OCI-LY1 (cell line): ENCODE measurements at regions not wholly inside any gene's neighbourhood (a gene's known extent, or its start where the extent isn't known, plus 50 kb on each side); places are given as distances from the start of the nearest gene placed in this dataset.

Experiments used
- H2AFZ ChIP-seq: fragments of 200-600 bp; sonication (generic), shearing (Covaris generic); 2 replicates; pipeline ENCODE4 v1.6.0; 2014; ENCODE audit warnings: antibody characterized with exemption, mild to moderate bottlenecking, low read length
- H3F3A ChIP-seq: fragments of 200-600 bp; sonication (generic), shearing (Covaris generic); 2 replicates; pipeline ENCODE4 v1.6.0; 2014; ENCODE audit warnings: mild to moderate bottlenecking, antibody characterized with exemption, low read length, moderate library complexity; ENCODE audit not compliant: insufficient read depth
- H3K27ac ChIP-seq: fragments of 200-600 bp; sonication (generic); 2 replicates; pipeline ENCODE4 v1.5.1; 2014; ENCODE audit warnings: low read length, mixed run types, mild to moderate bottlenecking, low read depth; ENCODE audit not compliant: poor library complexity, severe bottlenecking
- H3K27me3 ChIP-seq: fragments of 200-600 bp; sonication (generic); 2 replicates; pipeline ENCODE4 v1.6.0; 2014; ENCODE audit warnings: antibody characterized with exemption, mild to moderate bottlenecking, low read length, moderate library complexity; ENCODE audit not compliant: insufficient read depth
- H3K36me3 ChIP-seq: fragments of 200-600 bp; sonication (generic); 2 replicates; pipeline ENCODE4 v1.6.1; 2014; ENCODE audit warnings: mild to moderate bottlenecking, antibody characterized with exemption, low read length, moderate library complexity, mixed read lengths; ENCODE audit not compliant: insufficient read depth
- H3K4me1 ChIP-seq: fragments of 200-600 bp; sonication (generic); 2 replicates; pipeline ENCODE4 v1.5.1; 2014; ENCODE audit warnings: mild to moderate bottlenecking, low read length, moderate library complexity; ENCODE audit not compliant: insufficient read depth, severe bottlenecking
- H3K4me2 ChIP-seq: fragments of 200-600 bp; sonication (generic), shearing (Covaris generic); 2 replicates; pipeline ENCODE4 v1.6.1; 2014; ENCODE audit warnings: low read length
- H3K4me3 ChIP-seq: fragments of 200-600 bp; sonication (generic); 2 replicates; pipeline ENCODE4 v1.5.1; 2014; ENCODE audit warnings: low read length, low read depth, mild to moderate bottlenecking, mixed read lengths; ENCODE audit not compliant: poor library complexity, severe bottlenecking
- H3K79me2 ChIP-seq: fragments of 200-600 bp; shearing (Covaris generic); 2 replicates; pipeline ENCODE4 v1.6.1; 2016; ENCODE audit warnings: mixed run types, low read length, mixed read lengths; ENCODE audit not compliant: insufficient read depth
- H3K9ac ChIP-seq: fragments of 200-600 bp; sonication (generic), shearing (Covaris generic); 2 replicates; pipeline ENCODE4 v1.6.1; 2014; ENCODE audit warnings: mild to moderate bottlenecking, low read length, mixed read lengths
- H3K9me2 ChIP-seq: fragments of 200-600 bp; sonication (generic), shearing (Covaris generic); 2 replicates; pipeline ENCODE4 v1.6.1; 2014; ENCODE audit warnings: low read depth, mild to moderate bottlenecking, low read length, mixed read lengths
- H3K9me3 ChIP-seq: fragments of 200-600 bp; shearing (Covaris generic); 2 replicates; pipeline ENCODE4 v1.6.1; 2014; ENCODE audit warnings: low read length, mixed read lengths
- H4K20me1 ChIP-seq: fragments of 200-600 bp; sonication (generic), shearing (Covaris generic); 2 replicates; pipeline ENCODE4 v1.6.0; 2016; ENCODE audit warnings: mild to moderate bottlenecking, low read length; ENCODE audit not compliant: insufficient read depth
- CTCF ChIP-seq: fragments of 200-600 bp; sonication (generic), shearing (Covaris generic); IDR thresholded peaks from 2 replicates; pipeline ENCODE4 v1.5.1; 2017; ENCODE audit warnings: mild to moderate bottlenecking, antibody characterized with exemption, low read length, moderate library complexity, mixed read lengths
- EZH2 ChIP-seq: fragments of 200-600 bp; sonication (generic), shearing (Covaris generic); IDR thresholded peaks from 2 replicates; pipeline ENCODE4 v1.8.0; 2017; ENCODE audit warnings: borderline replicate concordance, mixed run types, mild to moderate bottlenecking, antibody characterized with exemption, low read length, moderate library complexity, mixed read lengths

- Histone ChIP-seq H3K9me2 (no peaks in the 10 kb centered on the region), H3K4me3 (no peak overlapping the region), H3K79me2 (no peaks in the 10 kb centered on the region), H3K9ac (no peak overlapping the region), H3K9me3 (no peaks in the 10 kb centered on the region), H3F3A (no peaks in the 10 kb centered on the region), H3K4me1 (no peaks in the 10 kb centered on the region), H3K27ac (no peak overlapping the region), H2AFZ (no peak overlapping the region), H3K36me3 (no peaks in the 10 kb centered on the region), H3K27me3 (no peaks in the 10 kb centered on the region), H3K4me2 (no peak overlapping the region), H4K20me1 (no peaks in the 10 kb centered on the region)
- TF ChIP-seq EZH2: no peak
- no peak for TF ChIP-seq CTCF
These were observed 89.0 kb upstream of the ZNF507 start for GRCh38 chr19:32256341-32256975.

DNA sequence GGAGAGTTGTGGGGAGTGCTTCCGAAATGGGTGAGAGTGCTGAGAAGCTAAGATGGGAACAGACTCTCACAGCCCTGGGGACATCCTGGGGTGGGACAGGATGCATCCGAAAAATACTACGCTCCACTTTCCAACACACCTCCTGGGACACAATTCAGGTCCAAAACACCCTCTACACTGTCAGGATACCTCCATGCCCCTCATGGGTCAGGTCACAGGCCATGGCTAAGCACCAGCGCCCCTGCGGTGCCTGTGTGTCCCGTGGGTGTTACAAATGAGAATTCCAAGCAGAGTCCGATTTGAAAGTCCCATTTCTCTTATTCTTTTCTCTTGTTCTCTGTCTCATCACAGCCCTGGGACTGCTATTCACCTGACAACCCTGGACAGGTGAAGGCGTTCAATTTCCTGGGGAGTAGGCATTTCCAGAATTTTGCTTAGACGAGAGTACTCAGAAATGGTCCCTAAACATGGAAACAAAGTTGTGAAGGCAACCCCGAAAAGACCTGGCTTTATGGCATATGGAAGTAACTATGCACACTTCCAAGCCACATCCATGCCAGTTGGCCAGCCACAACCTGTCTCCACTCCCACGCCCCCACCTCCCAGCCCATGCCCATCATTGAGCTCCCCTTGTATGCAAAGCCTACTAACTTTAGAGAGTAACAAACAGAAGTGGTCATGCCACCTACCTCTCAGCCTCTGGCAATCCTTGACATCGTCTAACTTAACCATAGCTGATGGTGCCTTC lies 87.9 kb upstream of the ZNF507 start:
- Histone ChIP-seq H3K4me2 (no peak overlapping the region), H3K27me3 (no peaks in the 10 kb centered on the region), H3K9ac (no peak overlapping the region), H3F3A (no peaks in the 10 kb centered on the region), H4K20me1 (no peaks in the 10 kb centered on the region), H3K9me3 (no peaks in the 10 kb centered on the region), H3K4me1 (no peaks in the 10 kb centered on the region), H3K79me2 (no peaks in the 10 kb centered on the region), H2AFZ (no peak overlapping the region), H3K9me2 (no peaks in the 10 kb centered on the region), H3K4me3 (no peak overlapping the region), H3K27ac (no peak overlapping the region), H3K36me3 (no peaks in the 10 kb centered on the region)
- no peak for TF ChIP-seq CTCF
- TF ChIP-seq EZH2: no peak

GRCh38 chr19:32258167-32258566 lies 87.2 kb upstream of the ZNF507 start:
- H3K9me3 ChIP-seq: no peaks in the 10 kb centered on the region
- H4K20me1 ChIP-seq: no peaks in the 10 kb centered on the region
- H3K9ac ChIP-seq: no peak overlapping the region
- no peak for TF ChIP-seq CTCF
- TF ChIP-seq EZH2: no peak
- H3K4me1 ChIP-seq: no peaks in the 10 kb centered on the region
- no peak overlapping the region for H3K4me2 ChIP-seq
- H3K4me3 ChIP-seq: no peak overlapping the region
- H2AFZ ChIP-seq: no peak overlapping the region
- H3K9me2 ChIP-seq: no peaks in the 10 kb centered on the region
- no peaks in the 10 kb centered on the region for H3K36me3 ChIP-seq
- H3K27ac ChIP-seq: no peak overlapping the region
- H3K27me3 ChIP-seq: no peaks in the 10 kb centered on the region
- H3K79me2 ChIP-seq: no peaks in the 10 kb centered on the region
- no peaks in the 10 kb centered on the region for H3F3A ChIP-seq
